Nephron progenitor cell (in vitro differentiated cells): ENCODE measurements at regions not wholly inside any gene's neighbourhood (a gene's known extent, or its start where the extent isn't known, plus 50 kb on each side); places are given as distances from the start of the nearest gene placed in this dataset.

Experiments
- DNase-seq: peaks from one replicate; pipeline ENCODE4 v3.0.0; 2021
- H3K27ac Mint-ChIP-seq: 2 replicates; pipeline ENCODE4 v1.8.0; 2021; ENCODE audit warnings: mild to moderate bottlenecking, moderate library complexity, mixed read lengths
- H3K27me3 Mint-ChIP-seq: 2 replicates; pipeline ENCODE4 v1.8.0; 2021; ENCODE audit warnings: mild to moderate bottlenecking, low read depth, mixed read lengths; ENCODE audit not compliant: poor library complexity
- H3K36me3 Mint-ChIP-seq: 2 replicates; pipeline ENCODE4 v1.8.0; 2021; ENCODE audit warnings: low read depth, mixed read lengths
- H3K4me1 Mint-ChIP-seq: 2 replicates; pipeline ENCODE4 v1.8.0; 2021; ENCODE audit warnings: mixed read lengths
- H3K4me3 Mint-ChIP-seq: 2 replicates; pipeline ENCODE4 v1.8.0; 2021; ENCODE audit warnings: mild to moderate bottlenecking, moderate library complexity, mixed read lengths
- H3K9me3 Mint-ChIP-seq: 2 replicates; pipeline ENCODE4 v1.8.0; 2021; ENCODE audit warnings: mild to moderate bottlenecking, moderate library complexity, mixed read lengths
- TF ChIP-seq, protein P1 (sequence below): fragments of 200-600 bp; sonication (generic); IDR thresholded peaks from 2 replicates; pipeline ENCODE4 v1.5.0; 2021; ENCODE audit warnings: antibody characterized with exemption

DNA sequence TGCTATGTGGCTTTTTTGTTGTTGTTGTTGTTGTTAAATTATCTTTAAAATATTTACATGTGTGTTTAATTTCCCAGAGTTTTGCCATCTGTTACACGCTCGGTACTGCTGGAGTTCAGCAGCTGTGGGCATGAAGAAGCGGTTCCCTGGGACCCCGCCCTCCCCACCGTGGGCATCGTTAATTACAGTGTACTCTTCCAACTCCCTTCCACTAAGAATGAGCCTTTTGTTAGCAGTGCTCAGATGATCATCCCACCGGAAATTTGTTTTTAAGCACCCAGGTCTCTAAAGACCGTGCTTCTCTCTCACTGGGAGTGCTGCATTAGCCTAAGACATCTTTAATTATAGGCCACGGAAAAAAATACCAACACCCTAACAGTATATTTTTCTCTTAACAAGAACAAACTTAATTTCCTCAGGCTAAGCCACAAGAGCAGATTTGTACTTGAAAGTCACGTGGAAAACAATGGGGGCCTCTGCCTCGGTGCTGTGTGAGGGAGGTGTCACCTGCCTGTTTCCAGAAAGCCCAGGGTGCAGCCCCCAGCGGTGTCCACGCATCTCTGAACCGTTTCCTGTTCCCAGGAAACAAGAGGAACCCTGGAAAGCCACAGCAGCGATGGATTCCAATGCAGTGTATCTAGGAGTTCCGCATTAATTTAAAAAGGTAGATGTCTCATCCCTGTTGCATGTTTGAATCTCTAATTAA, 113.3 kb upstream of the FRMD1 start:
- peaks cover 28% of the 10 kb centered on the region for H3K4me1 Mint-ChIP-seq
- TF ChIP-seq, protein P1, sequence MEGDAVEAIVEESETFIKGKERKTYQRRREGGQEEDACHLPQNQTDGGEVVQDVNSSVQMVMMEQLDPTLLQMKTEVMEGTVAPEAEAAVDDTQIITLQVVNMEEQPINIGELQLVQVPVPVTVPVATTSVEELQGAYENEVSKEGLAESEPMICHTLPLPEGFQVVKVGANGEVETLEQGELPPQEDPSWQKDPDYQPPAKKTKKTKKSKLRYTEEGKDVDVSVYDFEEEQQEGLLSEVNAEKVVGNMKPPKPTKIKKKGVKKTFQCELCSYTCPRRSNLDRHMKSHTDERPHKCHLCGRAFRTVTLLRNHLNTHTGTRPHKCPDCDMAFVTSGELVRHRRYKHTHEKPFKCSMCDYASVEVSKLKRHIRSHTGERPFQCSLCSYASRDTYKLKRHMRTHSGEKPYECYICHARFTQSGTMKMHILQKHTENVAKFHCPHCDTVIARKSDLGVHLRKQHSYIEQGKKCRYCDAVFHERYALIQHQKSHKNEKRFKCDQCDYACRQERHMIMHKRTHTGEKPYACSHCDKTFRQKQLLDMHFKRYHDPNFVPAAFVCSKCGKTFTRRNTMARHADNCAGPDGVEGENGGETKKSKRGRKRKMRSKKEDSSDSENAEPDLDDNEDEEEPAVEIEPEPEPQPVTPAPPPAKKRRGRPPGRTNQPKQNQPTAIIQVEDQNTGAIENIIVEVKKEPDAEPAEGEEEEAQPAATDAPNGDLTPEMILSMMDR, result no peak
- DNase-seq, result no peak
- H3K4me3 Mint-ChIP-seq, result no peak overlapping the region
- H3K27ac Mint-ChIP-seq, result no peak overlapping the region
- H3K27me3 Mint-ChIP-seq, result peaks cover 22% of the 10 kb centered on the region
- H3K36me3 Mint-ChIP-seq, result no peaks in the 10 kb centered on the region
- H3K9me3 Mint-ChIP-seq, result peaks cover under 1% of the 10 kb centered on the region

DNA sequence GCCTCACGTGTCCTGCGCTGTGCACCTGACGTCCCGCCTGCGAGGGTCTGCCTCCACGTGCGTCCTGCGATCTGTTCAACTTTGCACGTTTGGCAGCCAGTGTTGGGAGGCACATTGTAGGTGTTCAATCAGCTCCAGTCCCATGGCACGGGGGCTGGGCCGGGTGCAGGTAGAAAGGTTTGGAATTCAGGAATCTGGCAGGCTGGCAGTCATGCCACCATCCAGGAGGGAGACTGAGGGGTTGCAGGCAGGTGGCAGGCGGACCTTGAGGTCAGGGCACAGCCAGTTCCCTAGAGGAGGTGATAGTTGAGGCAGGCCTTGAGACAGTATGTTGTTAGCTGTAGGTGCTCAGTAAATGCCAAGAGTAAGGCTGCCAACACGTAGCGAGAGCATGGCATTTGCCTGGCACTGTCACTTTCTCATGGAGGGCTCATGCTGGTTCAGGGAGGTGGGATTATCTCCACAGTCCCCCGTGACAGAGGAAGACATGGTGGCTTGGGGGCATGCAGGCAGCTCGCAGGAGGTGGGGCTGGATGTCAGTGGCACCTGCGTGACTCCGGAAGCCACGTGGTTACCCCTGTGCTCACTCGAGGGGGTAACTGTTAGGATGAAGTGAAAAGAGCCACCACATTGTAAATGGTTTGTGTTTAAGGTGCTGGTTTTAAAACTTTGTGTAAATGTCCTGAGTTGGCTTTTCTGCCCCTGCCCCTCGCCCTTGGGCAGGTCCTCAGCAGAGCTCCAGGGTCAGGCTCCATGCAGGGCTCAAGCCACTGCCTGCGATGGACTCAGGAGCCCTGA, 111.8 kb upstream of the FRMD1 start:
- no peak for DNase-seq
- H3K36me3 Mint-ChIP-seq, result peaks cover 5% of the 10 kb centered on the region
- H3K9me3 Mint-ChIP-seq, result peaks cover 9% of the 10 kb centered on the region
- H3K4me3 Mint-ChIP-seq, result no peak overlapping the region
- H3K27ac Mint-ChIP-seq, result no peak overlapping the region
- H3K27me3 Mint-ChIP-seq, result peaks cover 15% of the 10 kb centered on the region
- peaks cover 20% of the 10 kb centered on the region for H3K4me1 Mint-ChIP-seq
- TF ChIP-seq, protein P1, result no peak

DNA sequence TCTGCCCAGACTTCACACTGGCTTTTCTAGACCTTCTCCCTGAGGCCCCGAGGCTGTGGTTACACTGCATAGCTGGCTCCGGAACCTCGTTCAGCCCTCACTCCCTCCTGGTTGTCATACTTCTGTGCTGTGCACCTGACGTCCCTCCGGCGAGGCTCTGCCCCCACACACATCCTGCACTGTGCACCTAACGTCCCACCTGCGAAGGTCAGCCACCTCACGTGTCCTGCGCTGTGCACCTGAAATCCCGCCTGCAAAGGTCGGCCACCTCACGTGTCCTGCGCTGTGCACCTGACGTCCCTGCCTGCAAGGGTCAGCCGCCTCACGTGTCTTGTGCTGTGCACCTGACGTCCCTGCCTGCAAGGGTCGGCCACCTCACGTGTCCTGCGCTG, 111.0 kb upstream of the FRMD1 start:
- Mint-ChIP-seq H3K4me1 (peaks cover 20% of the 10 kb centered on the region), H3K9me3 (peaks cover 9% of the 10 kb centered on the region), H3K36me3 (peaks cover 5% of the 10 kb centered on the region), H3K27ac (no peak overlapping the region), H3K27me3 (peaks cover 15% of the 10 kb centered on the region), H3K4me3 (no peak overlapping the region)
- no peak for DNase-seq
- TF ChIP-seq, protein P1, result no peak

- H3K9me3 Mint-ChIP-seq, result peaks cover 9% of the 10 kb centered on the region
- no peak for DNase-seq
- H3K36me3 Mint-ChIP-seq, result peaks cover 5% of the 10 kb centered on the region
- H3K27me3 Mint-ChIP-seq, result peaks cover 20% of the 10 kb centered on the region
- H3K4me1 Mint-ChIP-seq, result peaks cover 20% of the 10 kb centered on the region
- H3K4me3 Mint-ChIP-seq, result no peak overlapping the region
- H3K27ac Mint-ChIP-seq, result no peak overlapping the region
- TF ChIP-seq, protein P1, result no peak
Measured at GRCh38 chr6:168189200-168190013, 110.4 kb upstream of the FRMD1 start.

- Mint-ChIP-seq H3K27ac (no peak overlapping the region), H3K36me3 (peaks cover 5% of the 10 kb centered on the region), H3K4me1 (peaks cover 20% of the 10 kb centered on the region), H3K4me3 (no peak overlapping the region), H3K27me3 (peaks cover 20% of the 10 kb centered on the region), H3K9me3 (peaks cover 9% of the 10 kb centered on the region)
- DNase-seq, result no peak
- TF ChIP-seq, protein P1, result no peak
Measured at GRCh38 chr6:168188369-168189199, 109.6 kb upstream of the FRMD1 start.
